ENCODE measurements at regions not wholly inside any gene's neighbourhood (a gene's known extent, or its start where the extent isn't known, plus 50 kb on each side); places are given as distances from the start of the nearest gene placed in this dataset.

DNA sequence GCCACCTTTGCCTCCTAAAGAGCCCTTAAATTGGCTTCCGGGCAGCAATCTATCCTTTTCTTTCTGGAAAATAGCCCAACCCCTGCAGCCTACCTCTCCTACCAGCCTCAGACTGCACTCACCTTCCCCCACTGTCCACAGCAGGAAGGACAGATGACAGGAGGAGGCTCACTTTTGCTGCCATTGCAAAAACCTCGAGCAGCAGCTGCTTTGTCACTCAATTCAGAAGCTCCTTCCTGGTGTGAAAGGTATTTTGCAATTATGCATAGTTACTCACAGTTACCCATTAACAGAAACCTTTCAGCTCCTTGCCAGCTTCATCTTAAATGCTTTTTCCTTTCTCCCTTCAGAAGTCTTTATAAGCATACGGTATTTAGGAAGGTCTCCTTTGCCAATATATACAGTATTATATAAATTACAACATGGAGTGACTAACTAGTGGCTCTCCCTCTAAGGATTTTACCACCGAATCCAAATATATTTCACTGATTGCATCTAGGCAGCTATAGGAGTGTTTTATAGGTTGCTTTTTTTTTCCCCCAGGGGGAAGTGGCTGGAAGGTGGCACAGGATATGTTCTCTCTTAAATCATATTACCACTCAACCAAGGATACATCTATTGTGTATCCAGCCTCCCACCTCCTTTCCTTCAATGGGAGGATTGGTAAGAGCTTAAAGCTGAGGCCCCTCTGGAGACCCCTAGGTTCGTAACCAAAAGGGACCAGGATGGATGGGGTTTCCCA lies 142.1 kb upstream of the IPO9 start:
- no peak for DNase-seq (ENCODE audit: low read depth)

DNA sequence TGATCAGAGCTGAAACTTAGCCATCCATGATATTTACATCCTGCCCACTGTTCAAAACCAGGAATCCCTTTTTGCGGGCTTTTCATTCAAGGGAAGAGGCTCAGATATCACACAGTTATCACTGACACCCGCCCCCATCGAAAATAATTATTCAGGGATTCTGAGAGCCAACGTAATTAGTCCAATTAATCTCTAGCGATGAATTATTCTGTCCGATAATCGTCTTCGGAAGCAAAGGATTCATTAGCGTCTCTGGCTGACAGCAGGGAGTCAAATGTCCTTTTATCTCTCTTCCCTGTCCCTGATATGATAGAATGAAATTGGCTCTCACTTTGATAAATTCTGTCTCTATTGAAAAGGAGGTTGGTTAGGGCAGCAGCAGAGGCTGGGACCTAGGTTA lies 140.4 kb upstream of the IPO9 start:
- no peak for DNase-seq (ENCODE audit: low read depth)

DNA sequence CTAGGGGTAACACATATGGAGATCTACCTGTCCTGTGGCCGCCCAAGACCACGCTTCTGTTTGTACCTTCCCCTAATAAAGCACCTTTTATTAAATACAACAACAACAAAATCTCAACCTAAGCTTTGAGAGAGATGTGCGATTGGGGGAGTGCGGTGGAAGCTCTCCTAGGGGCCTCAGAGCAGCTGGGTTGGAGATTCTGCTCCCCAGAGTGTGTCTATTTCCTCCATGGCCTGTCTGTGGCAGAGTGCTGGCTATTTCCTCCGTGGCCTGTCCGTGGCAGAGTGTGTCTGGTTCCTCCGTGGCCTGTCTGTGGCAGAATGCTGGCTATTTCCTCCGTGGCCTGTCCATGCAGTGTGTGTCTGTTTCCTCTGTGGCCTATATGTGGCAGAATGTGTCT lies 139.3 kb upstream of the IPO9 start:
- DNase-seq (ENCODE audit: low read depth) = no peak

DNA sequence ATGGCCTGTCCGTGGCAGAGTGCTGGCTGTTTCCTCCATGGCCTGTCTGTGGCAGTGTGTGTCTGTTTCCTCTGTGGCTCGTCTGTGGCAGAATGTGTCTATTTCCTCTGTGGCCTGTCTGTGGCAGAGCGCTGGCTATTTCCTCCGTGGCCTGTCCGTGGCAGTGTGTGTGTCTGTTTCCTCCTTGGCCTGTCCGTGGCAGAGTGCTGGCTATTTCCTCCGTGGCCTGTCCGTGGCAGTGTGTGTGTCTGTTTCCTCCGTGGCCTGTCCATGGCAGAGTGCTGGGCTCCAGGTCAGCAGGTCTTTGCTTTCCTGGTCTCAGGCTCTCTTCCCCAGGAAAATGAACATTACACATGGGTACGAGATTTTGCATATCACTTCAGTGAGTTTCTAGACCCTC lies 138.4 kb upstream of the IPO9 start:
- no peak for DNase-seq (ENCODE audit: low read depth)

DNA sequence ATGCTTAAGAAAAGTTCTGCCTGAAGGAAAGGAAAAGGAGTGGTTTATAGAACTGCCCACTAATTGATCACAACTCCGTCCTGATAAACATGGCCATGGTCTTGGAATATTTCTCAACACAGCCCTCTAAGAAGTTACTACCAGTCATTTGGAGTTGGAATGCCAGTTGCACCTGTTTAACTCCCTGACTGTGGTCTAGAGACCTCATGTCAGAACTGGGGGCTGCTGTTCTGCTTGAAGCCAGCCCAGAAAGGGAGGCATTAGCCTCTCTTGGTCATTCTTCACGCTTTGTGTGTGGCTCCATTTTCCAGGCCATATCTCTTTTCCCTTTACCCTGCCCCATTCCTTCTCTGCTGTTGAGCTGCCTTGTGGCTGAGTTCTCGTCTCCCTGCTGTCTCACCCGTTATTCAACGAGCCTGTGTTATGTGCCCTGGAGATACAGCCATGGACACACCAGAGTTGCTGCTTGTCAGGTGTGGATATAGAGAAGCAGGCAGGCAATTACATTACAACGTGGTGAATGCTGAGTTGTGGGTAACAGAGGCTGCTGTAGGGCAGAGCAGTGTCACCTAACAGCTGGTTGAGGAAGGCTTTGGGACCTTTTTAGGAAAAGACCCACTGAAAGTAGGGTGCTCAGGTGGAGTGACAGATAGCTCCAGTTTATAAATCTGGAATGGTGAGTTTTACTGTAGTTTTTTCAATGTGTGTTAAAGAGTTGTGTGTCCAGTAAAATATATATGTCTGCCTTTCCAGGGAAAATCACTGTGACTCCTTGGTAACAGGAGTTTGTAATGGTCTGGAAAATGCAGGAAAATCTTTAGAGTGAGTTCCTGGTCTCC lies 137.0 kb upstream of the IPO9 start:
- DNase-seq (ENCODE audit: low read depth) = no peak

DNA sequence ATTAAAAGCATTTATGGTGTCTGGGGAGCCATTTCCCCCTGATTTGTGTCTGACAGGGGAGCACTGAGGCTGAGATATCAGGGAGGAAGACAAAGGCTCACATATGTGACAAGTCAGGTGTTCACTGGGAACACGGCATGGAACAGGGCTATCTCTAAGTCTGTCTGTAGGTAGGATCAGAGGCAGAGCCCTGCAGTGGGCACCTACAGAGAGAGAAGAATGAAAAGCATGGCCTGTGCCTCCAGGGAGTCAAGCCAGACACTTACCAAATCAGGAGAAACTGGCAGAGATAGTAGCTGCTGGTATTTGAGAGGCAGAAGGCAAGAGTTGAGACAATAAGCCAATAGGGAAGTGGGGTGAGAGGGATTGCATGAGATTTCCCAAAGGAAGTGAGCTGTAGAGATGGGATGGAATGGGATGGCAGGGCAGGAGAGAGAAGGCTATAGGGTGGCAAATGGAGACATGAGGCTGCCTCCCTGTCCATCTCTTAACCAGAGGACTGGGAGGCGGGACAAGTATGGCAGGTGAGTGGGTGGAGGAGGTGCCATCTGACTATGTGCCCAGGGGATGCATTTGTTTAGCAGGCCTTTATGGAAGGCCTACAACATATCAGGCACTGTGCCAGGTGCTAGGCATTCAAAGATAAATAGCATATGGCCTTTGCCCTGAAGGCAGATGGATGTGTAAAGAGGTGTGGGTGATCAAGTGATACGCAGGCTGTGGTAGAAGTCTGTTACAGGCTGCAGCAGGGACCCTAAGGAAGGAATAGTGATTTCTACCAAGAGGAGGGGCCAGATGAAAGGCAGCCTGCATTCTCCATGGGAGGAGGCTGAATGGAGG lies 136.2 kb upstream of the IPO9 start:
- no peak for DNase-seq (ENCODE audit: low read depth)

DNA sequence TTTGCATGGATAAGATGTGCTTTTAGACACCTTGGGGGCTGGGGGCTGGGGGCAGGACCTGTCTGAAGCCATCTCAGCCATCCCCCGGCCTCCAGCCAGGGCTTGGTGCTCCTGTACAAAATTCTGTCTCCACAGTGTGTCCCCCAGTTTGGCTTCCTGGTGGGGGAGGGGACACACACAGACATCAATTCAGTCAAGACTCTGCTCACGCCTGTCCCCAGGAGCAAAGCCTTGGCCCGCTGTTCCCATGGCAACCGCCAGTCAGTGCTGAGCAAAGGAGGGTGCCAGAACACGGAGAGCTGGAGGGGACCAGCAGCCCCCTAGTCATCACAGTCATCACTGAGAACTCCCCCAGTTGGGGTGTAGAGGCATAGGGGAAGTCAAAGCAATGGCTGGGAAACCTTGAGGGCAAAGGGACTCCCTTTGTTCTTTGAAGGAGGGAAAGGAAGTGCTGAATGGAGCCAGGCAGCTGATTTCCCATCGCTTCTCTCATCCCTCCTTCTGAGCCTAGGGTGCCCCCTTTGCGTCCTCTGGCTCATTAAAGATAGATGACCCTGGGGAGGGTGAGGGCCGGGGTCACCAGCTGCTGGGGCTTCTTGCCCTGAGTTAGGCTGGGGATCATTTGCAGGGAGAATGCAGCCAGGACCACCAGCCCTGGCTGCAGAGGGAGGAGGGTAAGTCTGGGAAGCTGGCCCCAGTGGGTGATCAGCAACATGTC lies 134.9 kb upstream of the IPO9 start:
- DNase-seq (ENCODE audit: low read depth) = no peak

DNA sequence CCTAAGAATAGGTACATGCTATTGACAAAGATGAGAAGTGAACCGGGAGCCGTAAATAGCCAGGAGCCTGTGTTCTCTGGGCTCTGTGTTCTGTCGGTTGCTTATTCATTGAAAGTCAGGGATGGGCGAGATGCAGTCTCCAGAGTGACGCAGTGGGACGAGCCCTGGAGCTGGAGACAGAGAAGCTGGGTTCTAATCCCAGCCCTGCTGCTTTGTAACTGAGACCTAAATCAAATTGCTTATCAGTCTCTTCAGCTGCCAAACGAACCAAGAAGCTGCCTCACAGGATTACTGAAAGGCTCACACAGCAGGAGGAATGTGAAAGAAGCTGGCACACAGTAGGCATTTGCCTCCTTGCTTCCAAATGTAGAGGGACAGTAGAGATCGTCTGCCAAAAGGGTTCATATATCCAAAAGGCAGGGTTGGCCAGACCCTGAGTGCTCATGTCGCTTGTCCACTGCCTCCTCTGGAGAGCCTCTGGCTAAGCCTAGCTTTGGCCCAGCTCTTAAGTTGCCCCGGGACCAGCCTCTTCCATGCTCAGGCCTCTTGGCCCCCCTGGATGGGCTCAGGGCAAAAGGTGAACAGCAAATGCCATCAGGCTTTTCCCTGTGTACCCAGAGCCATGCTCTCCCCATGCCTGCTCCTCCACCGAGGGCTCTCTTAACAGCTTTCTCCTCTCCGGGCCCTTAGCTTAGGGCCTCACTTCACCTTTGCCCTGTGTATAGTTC lies 134.2 kb upstream of the IPO9 start:
- DNase-seq (ENCODE audit: low read depth) = no peak

DNA sequence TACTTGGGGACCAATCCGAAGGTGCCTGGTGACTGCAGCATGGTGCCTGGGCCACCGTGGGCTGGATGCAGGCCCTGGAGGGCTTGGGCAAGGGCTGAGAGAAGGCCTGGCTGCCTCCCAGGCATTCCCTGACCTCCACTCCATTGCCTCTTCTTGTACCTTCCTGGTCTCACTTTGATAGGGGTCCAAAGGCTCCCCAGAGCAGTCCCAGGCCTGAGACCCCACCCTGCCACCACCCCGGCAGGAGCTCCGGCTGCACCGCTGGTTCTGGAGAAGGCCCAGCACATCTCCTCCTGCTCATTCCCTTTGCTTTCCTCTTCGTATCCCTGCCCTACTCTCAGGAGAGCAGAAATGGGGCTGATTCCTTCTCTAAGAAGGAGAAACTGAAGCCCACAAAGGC lies 133.3 kb upstream of the IPO9 start:
- DNase-seq (ENCODE audit: low read depth) = no peak

DNA sequence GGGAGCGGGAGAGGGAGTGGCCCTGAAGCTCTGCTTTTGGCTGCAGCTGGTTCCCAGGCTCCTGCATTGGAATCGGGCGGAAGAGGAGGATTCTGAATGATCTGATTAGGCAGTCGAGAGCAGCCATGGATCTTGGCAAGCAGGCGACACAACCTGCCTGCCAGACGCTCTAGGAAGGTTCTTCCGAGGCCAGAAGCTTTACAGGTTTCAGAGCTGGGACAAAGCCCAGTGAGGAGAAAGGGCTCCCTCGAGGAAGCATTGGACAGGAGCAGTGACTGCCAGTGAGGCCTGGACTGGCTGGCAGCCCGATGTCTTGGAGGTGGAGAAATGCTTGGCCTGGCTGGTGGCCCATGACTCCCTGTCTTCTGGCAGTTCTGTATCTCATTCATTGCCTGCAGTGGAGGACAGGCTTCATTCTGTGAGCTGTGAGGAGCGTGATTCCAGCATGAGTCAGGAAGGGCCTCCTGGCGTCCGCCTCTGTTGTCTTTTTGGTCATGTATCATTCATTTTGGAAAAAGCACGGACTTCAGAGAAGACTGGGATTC lies 132.7 kb upstream of the IPO9 start:
- DNase-seq (ENCODE audit: low read depth) = no peak

DNA sequence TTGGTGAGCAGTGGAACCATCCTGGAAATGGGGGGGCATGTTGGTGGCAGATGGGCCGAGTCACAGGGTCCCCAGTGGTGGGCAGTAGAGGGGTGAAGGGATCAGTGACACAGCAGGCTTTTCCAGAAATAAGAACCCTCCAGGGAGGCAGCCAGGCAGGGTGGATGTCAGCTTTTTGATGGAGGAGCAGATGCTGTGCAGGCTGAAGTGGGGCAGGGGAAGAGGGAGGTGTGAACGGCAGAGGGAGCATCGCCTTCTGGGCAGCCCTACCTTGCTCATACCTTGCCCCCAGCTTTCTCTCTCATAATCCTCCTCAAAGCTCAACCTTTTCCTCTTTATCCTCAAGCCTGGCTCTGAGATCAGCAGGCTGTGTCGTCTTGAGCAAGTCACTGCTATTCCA lies 131.8 kb upstream of the IPO9 start:
- no peak for DNase-seq (ENCODE audit: low read depth)

DNA sequence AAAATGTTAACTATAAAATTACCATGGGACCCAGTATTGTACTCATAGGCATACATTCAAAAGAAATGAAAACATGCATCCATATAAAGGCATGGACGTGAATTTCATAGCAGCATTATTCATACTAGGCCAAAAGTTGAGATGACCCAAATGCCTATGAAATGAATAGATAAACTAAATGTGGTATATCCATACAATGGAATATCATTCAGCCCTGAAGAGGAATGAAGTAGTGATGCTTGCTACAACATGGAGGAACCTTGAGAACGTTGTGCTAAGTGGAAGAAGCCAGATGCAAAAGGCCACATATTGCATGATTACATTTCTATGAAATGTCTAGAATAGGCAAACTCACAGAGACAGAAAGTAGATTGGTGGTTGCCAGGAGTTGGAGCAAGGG lies 127.1 kb upstream of the IPO9 start:
- no peak for DNase-seq (ENCODE audit: low read depth)

DNA sequence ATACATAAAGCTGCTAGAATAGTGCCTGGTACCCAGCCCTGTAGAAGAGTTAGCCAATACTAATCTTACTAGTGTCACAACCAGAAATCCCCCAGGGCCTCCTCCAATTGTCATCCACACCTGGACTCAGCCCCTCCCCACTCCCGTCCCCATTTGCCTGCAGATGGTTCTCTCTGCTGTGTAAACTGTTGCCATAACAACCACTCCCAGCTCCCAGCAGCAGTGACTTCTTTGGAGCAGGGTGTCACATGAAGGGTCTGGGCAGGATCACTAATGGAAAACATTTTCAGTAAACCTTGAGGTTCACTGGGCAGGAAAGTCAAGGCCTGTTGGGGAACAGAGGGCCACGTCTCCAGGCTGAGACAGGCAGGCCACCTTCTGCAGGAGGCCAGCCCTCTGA lies 126.0 kb upstream of the IPO9 start:
- DNase-seq (ENCODE audit: low read depth) = no peak

DNA sequence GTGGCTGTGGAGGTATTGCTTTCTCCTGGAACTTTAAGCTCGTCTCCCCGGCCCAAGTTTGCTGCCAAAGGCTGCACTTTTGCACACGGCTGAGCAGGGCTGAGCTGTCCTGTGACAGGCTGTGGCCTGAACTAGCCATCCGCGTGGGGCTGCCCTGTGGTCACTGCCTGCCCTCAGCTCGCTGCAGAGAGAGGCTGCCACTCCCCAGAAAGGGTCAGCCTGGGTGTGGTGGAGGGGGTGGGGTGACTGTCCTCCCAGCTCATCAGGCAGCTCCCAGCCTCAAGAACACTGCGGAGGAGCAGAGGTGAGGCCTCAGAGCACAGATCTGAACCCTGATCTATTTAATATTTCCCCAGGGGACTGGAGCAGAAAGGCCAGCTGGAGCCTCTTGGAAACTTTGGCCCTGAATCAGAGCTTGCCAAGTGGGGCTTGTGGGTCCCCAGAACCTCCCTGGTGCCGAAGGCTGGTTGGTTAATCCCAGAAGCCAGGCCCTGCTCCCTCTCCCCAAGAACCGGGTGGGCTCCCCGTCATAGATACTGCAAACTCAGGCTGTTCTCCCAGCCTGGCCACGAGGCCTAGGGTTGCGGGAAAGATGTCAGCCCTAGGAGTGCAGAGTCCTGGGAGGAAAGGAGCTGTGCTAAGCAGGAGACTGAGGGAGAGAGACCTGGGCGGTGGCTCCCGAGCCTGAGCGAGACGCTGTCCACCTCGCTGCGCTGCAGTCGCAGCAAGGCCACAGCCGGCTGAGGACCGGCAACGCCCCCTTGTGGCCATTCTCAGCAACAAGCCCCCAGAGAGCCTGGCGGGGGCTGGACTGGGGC lies 125.1 kb upstream of the IPO9 start:
- DNase-seq (ENCODE audit: low read depth) = peak; percentile 64

DNA sequence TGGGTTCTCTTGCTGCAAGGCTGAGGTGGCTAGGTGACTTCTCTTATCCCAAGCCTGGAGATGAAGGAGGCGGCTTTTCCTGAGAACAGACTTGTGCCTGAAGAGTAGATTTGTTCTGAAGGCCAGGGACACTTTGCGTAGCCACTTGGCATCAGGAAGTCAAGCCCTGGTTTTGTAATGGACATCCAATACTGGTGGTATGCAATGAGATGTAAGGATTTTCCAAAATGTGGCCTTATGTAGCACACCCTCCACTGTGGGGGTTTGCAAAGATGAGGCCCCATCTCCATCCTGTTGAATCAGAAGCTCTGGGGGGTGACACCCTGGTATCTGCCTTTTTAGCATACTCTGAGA lies 124.5 kb upstream of the IPO9 start:
- DNase-seq (ENCODE audit: low read depth) = no peak

DNA sequence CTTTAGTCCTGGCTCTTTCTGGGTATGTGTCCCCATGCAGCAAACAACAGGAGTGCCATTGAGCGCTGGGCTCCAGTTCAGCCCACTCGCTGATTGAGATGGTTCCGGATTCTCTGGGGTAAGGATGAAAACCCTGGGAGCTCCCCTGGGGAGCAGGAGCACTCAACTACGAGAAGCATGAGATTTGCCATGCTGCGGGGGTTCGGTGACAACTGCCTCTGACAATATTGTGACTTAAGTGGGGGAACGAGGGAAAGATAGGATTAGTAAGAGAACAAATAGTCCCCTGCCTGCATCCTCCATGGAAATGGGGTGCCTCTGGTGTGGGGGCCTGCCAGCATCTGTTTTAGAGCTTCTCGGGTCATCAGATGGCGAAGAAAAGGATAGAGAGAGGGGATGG lies 123.6 kb upstream of the IPO9 start:
- no peak for DNase-seq (ENCODE audit: low read depth)

DNA sequence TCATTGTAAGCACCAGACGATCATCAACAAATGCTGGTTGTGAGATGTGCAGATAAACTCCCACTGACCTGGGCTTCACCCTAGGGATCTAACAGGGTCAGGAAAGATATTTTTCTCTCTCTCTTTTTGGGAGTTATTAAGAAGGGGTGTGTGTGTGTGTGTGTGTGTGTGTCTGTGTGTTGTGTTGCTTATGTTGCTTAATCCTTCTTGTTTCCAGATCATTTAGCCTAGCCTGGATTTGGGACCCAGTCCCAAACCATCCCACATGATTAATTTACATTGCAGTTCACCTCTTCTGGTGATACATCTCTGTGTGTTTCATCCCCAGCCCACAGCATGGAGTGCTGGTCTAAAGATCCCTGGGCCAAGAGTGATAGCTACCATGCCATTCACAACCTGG lies 122.8 kb upstream of the IPO9 start:
- no peak for DNase-seq (ENCODE audit: low read depth)

DNA sequence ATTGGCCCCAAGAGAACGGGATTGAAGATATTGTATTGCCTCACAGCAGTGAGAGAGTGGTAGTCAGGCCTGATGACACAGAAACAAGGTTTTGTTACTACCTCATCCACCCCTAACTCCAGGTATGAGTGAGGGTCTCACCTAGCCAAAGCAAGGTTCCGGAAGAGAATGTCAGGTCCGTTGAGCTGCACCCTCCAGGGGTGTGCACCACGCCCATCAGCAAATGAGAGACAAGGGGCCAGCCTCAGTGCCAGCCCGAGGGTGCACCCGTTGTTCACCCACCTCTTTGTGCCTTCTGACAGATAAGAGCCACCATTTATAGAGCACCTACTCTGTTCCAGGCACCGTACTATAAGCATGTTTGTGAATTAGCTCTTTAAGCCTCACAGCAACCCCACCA lies 121.9 kb upstream of the IPO9 start:
- DNase-seq (ENCODE audit: low read depth) = no peak

DNA sequence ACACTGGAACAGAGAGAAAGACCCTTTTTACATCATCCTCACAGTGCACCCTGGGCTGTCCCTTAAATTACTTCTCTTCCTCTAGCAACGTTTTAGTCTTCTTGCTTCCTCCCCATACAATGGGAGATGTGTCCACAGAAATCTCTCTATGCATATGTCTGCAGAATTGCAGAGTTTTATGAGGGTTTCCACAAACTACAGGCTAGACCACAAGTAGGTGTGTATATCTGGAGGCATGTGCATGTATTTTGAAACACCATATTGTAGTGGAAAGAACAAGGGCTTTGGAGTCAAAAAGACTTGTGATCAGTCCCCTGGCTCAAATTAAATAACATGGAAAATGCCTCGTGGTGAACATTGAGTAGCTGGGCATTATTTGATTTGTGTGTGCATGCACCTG lies 121.3 kb upstream of the IPO9 start:
- no peak for DNase-seq (ENCODE audit: low read depth)

DNA sequence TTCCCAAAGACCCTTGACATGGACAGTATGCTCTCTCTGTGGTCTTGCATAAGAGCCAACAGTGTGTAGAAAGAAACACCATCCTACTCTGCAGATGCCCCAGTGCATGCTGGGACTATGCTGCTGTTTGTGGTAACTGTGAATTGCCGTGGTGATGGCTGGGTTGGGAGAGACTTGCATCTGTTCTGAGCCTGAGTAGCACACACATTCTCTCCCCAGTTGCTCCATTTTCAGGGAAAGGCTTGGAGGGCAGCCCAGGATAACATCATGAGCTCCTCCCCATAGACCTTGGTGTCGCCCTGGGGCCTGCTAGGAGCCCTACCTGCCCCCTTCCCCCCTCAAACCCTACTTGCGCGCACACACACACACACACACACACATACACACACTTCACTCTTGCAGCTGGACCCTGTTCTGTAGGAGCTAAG lies 120.9 kb upstream of the IPO9 start:
- DNase-seq (ENCODE audit: low read depth) = no peak
